ENCODE measurements at regions not wholly inside any gene's neighbourhood (a gene's known extent, or its start where the extent isn't known, plus 50 kb on each side); places are given as distances from the start of the nearest gene placed in this dataset.

- no peak for TF ChIP-seq FOS (IDR thresholded peaks at IDR 0.05; ENCODE audit: borderline replicate concordance, extremely low read depth, insufficient read length)
- no peak for TF ChIP-seq CBX5 (IDR thresholded peaks at IDR 0.05; ENCODE audit: low read depth)
- no peak for TF ChIP-seq SP1 (IDR thresholded peaks at IDR 0.05; ENCODE audit: low read depth, low read length)
- no peak for TF ChIP-seq CTCF (IDR thresholded peaks at IDR 0.05 in 2 of 3, conservative IDR thresholded peaks at IDR 0.05 in 1 of 3; ENCODE audit: control insufficient read depth in 2 of 3, extremely low read depth in 1 of 3, insufficient read depth in 1 of 3, low read depth in 3 of 3, low read length in 3 of 3)
- TF ChIP-seq SMARCA5 (IDR thresholded peaks at IDR 0.05) = no peak
These were observed 952.5 kb upstream of the SEMA6D start for GRCh38 chr15:46764851-46765250.

All from GM12878 (cell line).